GM13977 (cell line): ENCODE measurements at regions not wholly inside any gene's neighbourhood (a gene's known extent, or its start where the extent isn't known, plus 50 kb on each side); places are given as distances from the start of the nearest gene placed in this dataset.
"Not testable (repeated sequence)": the region's sequence is repeated elsewhere in the genome, so short reads cannot be mapped to it uniquely, and the experiment has no call there.

Source experiments
- DNase-seq: peaks from one replicate; pipeline ENCODE4 v3.0.0; 2012; ENCODE audit warnings: low spot score
- in situ Hi-C: fragments of 300-500 bp; cut with MboI; formaldehyde crosslinking; loops from one replicate; pipeline ENCODE4 v1.12.0; 2022; ENCODE audit warnings: low sequenced_read_pairs, low pct_unique_long_range_greater_than_20kb, mixed read lengths, inconsistent platforms; ENCODE audit not compliant: unreplicated experiment
- TF ChIP-seq, protein P1 (sequence below): IDR thresholded peaks from 2 replicates; pipeline ENCODE4 v1.5.1; 2012; ENCODE audit warnings: mild to moderate bottlenecking, control low read depth; ENCODE audit not compliant: insufficient read depth; ENCODE audit errors: extremely low read depth, missing control alignments

DNA sequence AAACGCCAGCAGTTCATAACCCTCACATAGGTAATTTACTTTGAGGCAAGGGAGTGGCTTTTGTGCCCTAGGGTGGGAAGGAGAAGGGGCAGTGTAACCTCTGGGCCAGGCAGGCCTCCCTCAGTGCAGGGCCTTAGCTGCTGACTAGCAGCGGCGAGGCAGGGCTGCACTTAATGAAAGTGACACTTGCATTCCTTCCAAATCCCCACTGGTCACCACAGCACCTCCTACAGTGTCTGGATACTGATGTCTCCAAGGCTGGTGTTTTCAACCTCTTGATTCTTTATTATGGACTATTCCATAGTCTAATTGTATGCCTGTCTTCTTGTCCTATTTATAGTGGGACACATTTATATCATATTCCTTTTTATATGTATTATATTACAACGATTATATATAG is 152.7 kb downstream of the LY86 start:
- DNase-seq, result no peak
- TF ChIP-seq, protein P1, sequence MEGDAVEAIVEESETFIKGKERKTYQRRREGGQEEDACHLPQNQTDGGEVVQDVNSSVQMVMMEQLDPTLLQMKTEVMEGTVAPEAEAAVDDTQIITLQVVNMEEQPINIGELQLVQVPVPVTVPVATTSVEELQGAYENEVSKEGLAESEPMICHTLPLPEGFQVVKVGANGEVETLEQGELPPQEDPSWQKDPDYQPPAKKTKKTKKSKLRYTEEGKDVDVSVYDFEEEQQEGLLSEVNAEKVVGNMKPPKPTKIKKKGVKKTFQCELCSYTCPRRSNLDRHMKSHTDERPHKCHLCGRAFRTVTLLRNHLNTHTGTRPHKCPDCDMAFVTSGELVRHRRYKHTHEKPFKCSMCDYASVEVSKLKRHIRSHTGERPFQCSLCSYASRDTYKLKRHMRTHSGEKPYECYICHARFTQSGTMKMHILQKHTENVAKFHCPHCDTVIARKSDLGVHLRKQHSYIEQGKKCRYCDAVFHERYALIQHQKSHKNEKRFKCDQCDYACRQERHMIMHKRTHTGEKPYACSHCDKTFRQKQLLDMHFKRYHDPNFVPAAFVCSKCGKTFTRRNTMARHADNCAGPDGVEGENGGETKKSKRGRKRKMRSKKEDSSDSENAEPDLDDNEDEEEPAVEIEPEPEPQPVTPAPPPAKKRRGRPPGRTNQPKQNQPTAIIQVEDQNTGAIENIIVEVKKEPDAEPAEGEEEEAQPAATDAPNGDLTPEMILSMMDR, result no peak
- in situ Hi-C loops, result no loop called here

DNA sequence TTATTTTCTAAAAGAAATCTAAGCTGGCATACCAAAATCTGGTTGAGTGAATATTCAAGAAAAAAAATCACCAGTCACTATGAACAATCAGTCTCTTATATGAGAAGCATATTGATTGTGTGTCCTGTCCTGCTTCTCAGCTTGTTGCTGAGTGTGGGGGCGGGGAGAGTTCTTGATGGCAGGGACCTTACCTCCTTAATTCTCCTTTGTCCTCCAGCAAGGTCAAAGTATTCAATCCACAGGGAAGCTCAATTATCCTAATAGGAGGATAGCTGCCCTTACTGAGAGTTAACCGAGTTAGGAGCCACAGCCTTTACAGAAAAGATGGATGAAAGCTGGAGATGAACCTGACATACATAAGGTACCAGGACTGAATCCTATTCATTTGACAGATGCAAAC is 154.0 kb downstream of the LY86 start:
- DNase-seq, result no peak
- in situ Hi-C loops, result no loop called here
- TF ChIP-seq, protein P1, result no peak

- no peak for DNase-seq
- TF ChIP-seq, protein P1, result no peak
- in situ Hi-C loops, result no loop called here
Measured at GRCh38 chr6:6744551-6744950, 156.0 kb downstream of the LY86 start.

DNA sequence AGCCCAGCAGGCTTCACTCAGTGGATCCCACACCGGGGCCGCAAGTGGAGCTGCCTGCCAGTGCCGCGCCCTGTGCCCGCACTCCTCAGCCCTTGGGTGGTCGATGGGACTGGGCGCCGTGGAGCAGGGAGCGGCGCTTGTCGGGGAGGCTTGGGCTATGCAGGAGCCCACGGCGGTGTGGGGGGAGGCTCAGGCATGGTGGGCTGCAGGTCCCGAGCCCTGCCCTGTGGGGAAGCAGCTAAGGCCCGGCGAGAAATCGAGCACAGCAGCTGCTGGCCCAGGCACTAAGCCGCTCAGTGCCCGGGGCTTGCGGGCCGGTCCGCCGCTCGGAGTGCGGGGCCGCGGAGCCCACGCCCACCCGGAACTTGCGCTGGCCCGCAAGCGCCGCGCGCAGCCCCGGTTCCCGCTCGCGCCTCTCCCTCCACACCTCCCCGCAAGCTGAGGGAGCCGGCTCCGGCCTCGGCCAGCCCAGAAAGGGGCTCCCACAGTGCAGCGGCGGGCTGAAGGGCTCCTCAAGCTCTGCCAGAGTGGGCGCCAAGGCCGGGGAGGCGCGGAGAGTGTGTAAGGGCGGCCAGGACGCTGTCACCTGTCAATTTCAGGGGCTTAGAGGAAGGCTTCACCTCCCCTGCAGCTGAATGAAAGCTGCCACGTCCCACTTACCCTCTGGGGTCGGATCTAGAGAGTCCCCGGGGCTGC is 157.3 kb downstream of the LY86 start:
- in situ Hi-C loops, DNase-seq: not testable (repeated sequence)

DNA sequence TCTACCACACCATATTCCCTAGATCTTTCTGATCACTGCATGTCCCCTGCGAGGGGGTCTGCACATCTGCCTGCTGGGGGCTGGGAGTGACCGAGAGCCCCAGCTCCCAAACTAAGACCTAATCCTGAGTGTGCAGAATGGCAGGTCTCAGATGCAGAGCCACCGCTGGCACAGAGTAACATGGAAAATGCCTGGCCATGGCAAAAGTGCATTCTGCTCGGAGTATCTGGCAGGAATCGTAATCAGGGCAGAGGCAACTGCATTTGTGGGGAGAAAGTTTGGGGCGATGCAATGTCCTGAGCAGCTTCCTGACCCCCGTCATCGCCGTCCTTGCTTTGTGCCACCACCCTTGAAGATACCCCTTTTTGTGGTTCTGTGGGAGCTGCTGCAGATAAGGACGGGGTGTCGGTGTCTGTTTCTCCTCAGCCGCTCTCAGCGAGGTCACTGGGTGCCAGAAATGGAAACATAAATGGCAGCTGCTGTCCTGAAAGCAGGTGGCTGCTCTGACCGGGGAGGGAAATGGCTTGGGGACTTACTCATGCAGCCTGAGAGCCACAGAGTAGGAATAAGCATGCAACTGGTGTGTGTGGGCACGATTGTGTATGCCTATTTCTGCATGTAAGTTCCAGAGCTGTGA is 157.9 kb downstream of the LY86 start:
- in situ Hi-C loops, result no loop called here
- TF ChIP-seq, protein P1, result no peak
- DNase-seq, result no peak

DNA sequence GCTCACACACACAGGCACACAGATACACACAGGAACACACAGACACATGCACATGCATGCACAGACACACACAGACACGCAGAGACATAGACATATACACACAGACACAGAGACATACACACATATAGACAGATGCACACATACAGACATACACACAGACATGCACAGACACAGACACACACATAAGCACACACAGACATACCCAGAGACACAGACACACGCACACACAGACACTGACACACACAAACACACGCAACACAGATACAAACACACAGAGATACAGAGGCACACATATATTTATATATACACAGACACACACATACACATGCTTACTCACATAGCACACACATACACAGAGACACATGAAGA is 158.4 kb downstream of the LY86 start:
- no peak for DNase-seq
- in situ Hi-C loops, result no loop called here
- TF ChIP-seq, protein P1, result no peak

- TF ChIP-seq, protein P1, result no peak
- no peak for DNase-seq
- in situ Hi-C loops, result no loop called here
Measured at GRCh38 chr6:6747371-6747770, 158.9 kb downstream of the LY86 start.
